ENCODE measurements at regions not wholly inside any gene's neighbourhood (a gene's known extent, or its start where the extent isn't known, plus 50 kb on each side); places are given as distances from the start of the nearest gene placed in this dataset.

DNA sequence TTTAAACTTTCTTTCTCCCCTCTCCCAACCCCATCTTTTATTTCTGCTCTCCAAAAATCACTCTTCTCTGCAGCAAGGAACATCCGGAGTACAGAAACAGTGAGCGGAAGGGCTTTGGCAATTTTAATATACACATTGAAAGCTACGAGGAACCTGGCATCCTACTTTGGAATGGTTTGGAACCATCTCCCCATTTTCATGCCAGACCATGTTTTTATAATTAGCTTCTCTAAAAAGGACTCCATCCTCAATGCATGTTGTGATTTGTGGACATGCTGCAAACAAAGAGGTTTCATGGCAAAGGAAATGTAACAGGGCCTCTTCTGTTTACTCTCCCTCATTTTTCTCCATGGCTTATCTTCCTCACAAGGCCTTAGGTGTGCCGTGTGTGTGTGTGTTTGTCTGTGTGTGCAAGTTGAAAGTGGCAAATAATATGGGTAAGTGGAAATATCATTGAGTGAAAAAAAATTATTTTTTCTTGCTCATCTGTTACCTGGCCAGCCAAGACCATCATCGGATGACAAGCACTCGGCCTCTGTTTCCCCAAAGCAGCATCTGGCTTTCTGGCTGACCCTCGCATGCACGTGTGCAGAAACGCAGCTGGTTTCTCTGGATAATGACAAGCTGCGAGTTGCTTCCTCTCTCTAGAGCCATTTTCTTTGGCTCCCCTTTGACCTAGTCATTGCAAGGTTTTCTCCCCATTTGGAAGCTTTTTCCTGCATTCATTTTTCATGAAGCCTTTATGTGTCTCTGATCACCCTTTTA lies 585.0 kb downstream of the TMEM114 start:
- no peak for TF ChIP-seq TAF1 (IDR thresholded peaks at IDR 0.05; ENCODE audit: low read depth, low read length)
- no peak for TF ChIP-seq POLR2A (IDR thresholded peaks at IDR 0.05; ENCODE audit: low read depth, low read length)
- no peak for TF ChIP-seq POLR2AphosphoS5 (IDR thresholded peaks at IDR 0.05; ENCODE audit: low read depth, low read length)
- no peak for TF ChIP-seq POU2F2 (IDR thresholded peaks at IDR 0.05; ENCODE audit: low read depth, low read length)

Measured in GM12891 (cell line).